Upper lobe of right lung (tissue), 1 donor: ENCODE measurements at regions not wholly inside any gene's neighbourhood (a gene's known extent, or its start where the extent isn't known, plus 50 kb on each side); places are given as distances from the start of the nearest gene placed in this dataset.

ENCODE experiments used
- ATAC-seq: fragments of 200-7000 bp; cut with Tn5 transposase; one replicate; pipeline ENCODE4 v1.9.1; 2020; ENCODE audit warnings: mild to moderate bottlenecking, moderate library complexity
- DNase-seq: peaks from one replicate; pipeline ENCODE4 v3.0.0-alpha.2; 2020
- H3K27ac ChIP-seq: fragments of 200-600 bp; one replicate; pipeline ENCODE4 v1.8.0; 2022
- H3K27me3 ChIP-seq: fragments of 200-600 bp; one replicate; pipeline ENCODE4 v1.8.0; 2022; ENCODE audit warnings: mild to moderate bottlenecking
- H3K36me3 ChIP-seq: fragments of 200-600 bp; one replicate; pipeline ENCODE4 v1.8.0; 2022
- H3K4me1 ChIP-seq: fragments of 200-600 bp; one replicate; pipeline ENCODE4 v1.8.0; 2022
- H3K4me3 ChIP-seq: fragments of 200-600 bp; one replicate; pipeline ENCODE4 v1.8.0; 2022; ENCODE audit warnings: mild to moderate bottlenecking
- H3K9me3 ChIP-seq: fragments of 200-600 bp; one replicate; pipeline ENCODE4 v1.8.0; 2022
- intact Hi-C: fragments of 100-400 bp; cut with DNase I; formaldehyde crosslinking; loops from one replicate; pipeline ENCODE4 v1.11.0; 2022
- TF ChIP-seq, protein P1 (sequence below): fragments of 200-600 bp; IDR thresholded peaks from one replicate; pipeline ENCODE4 v1.8.0; 2022; ENCODE audit warnings: antibody characterized with exemption
- donor health status: DM: no; HTN: yes; CAD: no; lungs with severe emphysema.

DNA sequence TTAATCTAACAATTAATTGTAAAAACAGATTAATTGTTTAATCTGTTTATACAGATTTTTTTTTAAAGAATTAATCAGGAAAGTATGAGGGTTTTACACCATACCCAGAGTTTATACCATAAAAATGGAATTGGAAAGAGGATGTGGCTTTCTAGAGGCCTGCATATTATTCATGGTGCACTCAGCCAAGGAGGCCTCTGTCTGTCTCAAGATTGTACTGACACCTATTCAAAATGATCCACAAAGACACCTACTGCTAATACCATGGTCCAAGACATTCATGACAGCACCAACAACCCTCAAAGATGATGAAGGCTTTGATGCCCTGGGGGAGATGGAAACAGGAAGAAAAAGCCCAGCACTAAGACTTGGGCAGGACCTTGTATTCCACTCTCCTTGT, 58.1 kb upstream of the MAST4 start:
- DNase-seq (no peak), ATAC-seq (no peak)
- no peak overlapping the region for H3K27ac ChIP-seq
- H3K4me3 ChIP-seq: no peak overlapping the region
- no peaks in the 10 kb centered on the region for H3K4me1 ChIP-seq
- H3K27me3 ChIP-seq: no peaks in the 10 kb centered on the region
- H3K36me3 ChIP-seq: no peaks in the 10 kb centered on the region
- intact Hi-C loops: no loop called here
- no peaks in the 10 kb centered on the region for H3K9me3 ChIP-seq
- TF ChIP-seq, protein P1, sequence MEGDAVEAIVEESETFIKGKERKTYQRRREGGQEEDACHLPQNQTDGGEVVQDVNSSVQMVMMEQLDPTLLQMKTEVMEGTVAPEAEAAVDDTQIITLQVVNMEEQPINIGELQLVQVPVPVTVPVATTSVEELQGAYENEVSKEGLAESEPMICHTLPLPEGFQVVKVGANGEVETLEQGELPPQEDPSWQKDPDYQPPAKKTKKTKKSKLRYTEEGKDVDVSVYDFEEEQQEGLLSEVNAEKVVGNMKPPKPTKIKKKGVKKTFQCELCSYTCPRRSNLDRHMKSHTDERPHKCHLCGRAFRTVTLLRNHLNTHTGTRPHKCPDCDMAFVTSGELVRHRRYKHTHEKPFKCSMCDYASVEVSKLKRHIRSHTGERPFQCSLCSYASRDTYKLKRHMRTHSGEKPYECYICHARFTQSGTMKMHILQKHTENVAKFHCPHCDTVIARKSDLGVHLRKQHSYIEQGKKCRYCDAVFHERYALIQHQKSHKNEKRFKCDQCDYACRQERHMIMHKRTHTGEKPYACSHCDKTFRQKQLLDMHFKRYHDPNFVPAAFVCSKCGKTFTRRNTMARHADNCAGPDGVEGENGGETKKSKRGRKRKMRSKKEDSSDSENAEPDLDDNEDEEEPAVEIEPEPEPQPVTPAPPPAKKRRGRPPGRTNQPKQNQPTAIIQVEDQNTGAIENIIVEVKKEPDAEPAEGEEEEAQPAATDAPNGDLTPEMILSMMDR: no peak

- ATAC-seq: no peak
- Histone ChIP-seq H3K9me3 (no peaks in the 10 kb centered on the region), H3K27ac (no peak overlapping the region), H3K27me3 (no peaks in the 10 kb centered on the region), H3K4me1 (no peaks in the 10 kb centered on the region), H3K36me3 (no peaks in the 10 kb centered on the region), H3K4me3 (no peak overlapping the region)
- DNase-seq: no peak
- TF ChIP-seq, protein P1: no peak
- intact Hi-C loops: no loop called here
These were observed 57.7 kb upstream of the MAST4 start for GRCh38 chr5:66538531-66538930.

DNA sequence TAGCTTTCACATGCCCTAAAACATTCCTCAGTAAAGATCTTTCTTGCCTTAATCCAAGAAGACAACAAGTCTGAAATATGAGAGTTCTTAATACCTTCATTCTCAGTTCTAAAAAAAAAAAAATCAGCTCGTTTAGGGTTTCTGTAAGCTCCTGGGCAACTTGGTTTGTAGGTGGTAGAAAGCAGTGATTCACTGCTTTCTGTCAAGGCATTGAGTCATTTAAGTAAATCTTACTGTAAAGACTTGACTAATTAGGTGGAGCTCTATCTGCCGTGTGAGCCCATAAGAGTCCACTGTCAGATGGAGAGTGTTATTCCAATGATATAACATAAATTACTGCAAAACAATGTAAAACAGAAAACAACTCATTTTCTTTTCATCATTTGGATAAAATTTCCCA, 56.1 kb upstream of the MAST4 start:
- no peak overlapping the region for H3K27ac ChIP-seq
- no peaks in the 10 kb centered on the region for H3K36me3 ChIP-seq
- no peak overlapping the region for H3K4me3 ChIP-seq
- no peaks in the 10 kb centered on the region for H3K27me3 ChIP-seq
- intact Hi-C loops: no loop called here
- ATAC-seq (no peak), DNase-seq (no peak)
- no peaks in the 10 kb centered on the region for H3K4me1 ChIP-seq
- H3K9me3 ChIP-seq: no peaks in the 10 kb centered on the region
- TF ChIP-seq, protein P1: no peak

DNA sequence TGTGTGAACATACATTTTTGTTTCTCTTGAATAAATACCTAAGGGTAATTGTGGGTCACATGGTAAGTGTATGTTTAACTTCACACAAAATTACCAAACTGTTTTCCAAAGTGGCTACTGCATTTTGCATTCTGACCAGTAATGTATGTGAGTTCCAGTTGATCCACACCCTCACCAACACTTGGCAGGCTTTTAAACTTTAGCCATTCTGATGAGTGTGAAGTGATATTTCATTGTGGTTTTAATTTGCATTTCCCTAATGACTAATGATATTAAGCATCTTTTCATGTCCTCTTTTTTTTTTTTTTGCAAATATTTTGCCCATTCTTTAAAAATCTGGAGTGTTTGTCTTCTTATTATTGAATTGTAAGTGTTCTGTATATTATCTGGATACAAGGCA, 53.5 kb upstream of the MAST4 start:
- H3K4me1 ChIP-seq: no peaks in the 10 kb centered on the region
- DNase-seq (no peak), ATAC-seq (no peak)
- intact Hi-C loops: no loop called here
- no peak overlapping the region for H3K27ac ChIP-seq
- H3K27me3 ChIP-seq: no peaks in the 10 kb centered on the region
- H3K36me3 ChIP-seq: no peaks in the 10 kb centered on the region
- no peak overlapping the region for H3K4me3 ChIP-seq
- H3K9me3 ChIP-seq: no peaks in the 10 kb centered on the region
- TF ChIP-seq, protein P1: no peak
